Fibroblast of lung (primary cell): ENCODE measurements at regions not wholly inside any gene's neighbourhood (a gene's known extent, or its start where the extent isn't known, plus 50 kb on each side); places are given as distances from the start of the nearest gene placed in this dataset.

ENCODE experiments used
- EZH2 ChIP-seq: IDR thresholded peaks from 2 replicates; pipeline ENCODE4 v1.5.1; 2012; ENCODE audit warnings: low read length, control low read depth, mild to moderate bottlenecking; ENCODE audit errors: missing control alignments
- TF ChIP-seq, protein P1 (sequence below), 2 donors: IDR thresholded peaks in 1 of 2; conservative IDR thresholded peaks in 1 of 2; 1 replicate in 1 of 2; 2 replicates in 1 of 2; pipeline ENCODE4 v1.5.1; 2011 to 2012; ENCODE audit warnings: low read length in 2 of 2, control low read depth in 1 of 2, inconsistent platforms in 1 of 2, low read depth in 1 of 2, mild to moderate bottlenecking in 1 of 2

DNA sequence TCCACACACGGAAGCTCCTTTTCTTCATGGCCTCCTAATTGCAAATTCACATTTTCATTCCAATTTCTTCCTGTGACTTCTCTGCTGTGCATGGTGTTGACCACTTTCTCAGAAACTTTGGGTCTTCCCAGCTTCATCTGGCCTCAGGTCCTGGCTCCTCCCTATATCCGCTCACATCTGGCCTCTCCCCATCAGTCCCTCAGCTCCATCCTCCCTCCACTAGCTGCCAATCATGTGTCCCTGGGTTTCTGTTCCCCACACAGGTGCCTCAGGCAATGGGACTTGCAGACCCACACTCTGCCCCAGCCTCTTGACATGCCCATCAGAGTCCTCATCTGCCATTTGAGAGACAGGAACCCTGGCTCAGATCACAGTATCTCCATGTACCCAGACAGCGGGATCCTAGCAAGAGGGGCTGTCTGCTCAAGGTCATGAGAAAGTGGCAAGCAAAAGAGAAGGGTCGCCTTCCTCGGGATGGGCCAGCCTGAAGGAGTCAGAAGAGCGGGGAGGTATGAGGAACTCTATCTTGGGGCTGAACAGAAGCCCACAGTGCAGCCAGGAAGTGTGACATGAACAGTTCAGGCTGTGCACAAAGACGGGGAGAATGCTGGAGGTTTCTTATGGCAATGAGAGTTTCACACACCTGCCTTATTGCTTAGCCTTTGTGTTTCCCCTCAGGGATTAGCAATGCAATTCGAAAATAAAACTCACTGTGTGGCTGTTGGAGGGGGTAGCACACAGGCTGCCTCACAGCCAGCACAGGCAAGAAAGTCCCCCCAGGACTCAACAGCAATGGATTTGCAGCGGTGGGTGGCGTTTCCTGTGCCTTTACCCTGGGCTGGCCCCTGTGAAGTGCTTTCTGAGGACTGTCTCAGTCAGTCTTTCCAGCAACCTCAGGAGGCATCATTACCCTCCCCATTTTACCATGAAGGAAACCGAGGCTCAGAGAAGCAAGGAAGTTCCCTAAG lies 69.5 kb downstream of the COPS8 start:
- TF ChIP-seq, protein P1, sequence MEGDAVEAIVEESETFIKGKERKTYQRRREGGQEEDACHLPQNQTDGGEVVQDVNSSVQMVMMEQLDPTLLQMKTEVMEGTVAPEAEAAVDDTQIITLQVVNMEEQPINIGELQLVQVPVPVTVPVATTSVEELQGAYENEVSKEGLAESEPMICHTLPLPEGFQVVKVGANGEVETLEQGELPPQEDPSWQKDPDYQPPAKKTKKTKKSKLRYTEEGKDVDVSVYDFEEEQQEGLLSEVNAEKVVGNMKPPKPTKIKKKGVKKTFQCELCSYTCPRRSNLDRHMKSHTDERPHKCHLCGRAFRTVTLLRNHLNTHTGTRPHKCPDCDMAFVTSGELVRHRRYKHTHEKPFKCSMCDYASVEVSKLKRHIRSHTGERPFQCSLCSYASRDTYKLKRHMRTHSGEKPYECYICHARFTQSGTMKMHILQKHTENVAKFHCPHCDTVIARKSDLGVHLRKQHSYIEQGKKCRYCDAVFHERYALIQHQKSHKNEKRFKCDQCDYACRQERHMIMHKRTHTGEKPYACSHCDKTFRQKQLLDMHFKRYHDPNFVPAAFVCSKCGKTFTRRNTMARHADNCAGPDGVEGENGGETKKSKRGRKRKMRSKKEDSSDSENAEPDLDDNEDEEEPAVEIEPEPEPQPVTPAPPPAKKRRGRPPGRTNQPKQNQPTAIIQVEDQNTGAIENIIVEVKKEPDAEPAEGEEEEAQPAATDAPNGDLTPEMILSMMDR (conservative IDR thresholded peaks at IDR 0.05 in 1 of 2, IDR thresholded peaks at IDR 0.05 in 1 of 2; ENCODE audit: low read depth in 1 of 2, low read length in 2 of 2) = no peak
- no peak for TF ChIP-seq EZH2
